K562 (cell line): ENCODE measurements at regions not wholly inside any gene's neighbourhood (a gene's known extent, or its start where the extent isn't known, plus 50 kb on each side); places are given as distances from the start of the nearest gene placed in this dataset.

Experiments used
- ATAC-seq: fragments of 200-7000 bp; cut with Tn5 transposase; 3 replicates; pipeline ENCODE4 v1.9.1; 2020; ENCODE audit warnings: moderate library complexity
- BruUV-seq: library from RNA; stranded (reverse); fragments of 400-500 nt; replicated peaks from 2 replicates; lab custom pipeline; 2021; lab: Mats Ljungman, UMichigan
- CTCF ChIA-PET: fragments of 300-600 bp; formaldehyde crosslinking; extraction: SDS; loops from one replicate; lab custom pipeline; 2021; ENCODE audit warnings: low intra/inter-chr PET ratio; lab: Yijun Ruan, JAX
- POLR2A ChIA-PET: fragments of 300-600, 350-650 bp; sonication (Branson Sonifier 250); formaldehyde crosslinking; extraction: SDS; loops from one replicate; lab custom pipeline; 2021; ENCODE audit warnings: antibody characterized with exemption, inconsistent platforms; lab: Yijun Ruan, JAX
- DNase-seq, 4 experiments: peaks; one replicate each; pipeline versions ENCODE4 v3.0.0 to v3.0.0-alpha.2; 2011 to 2018; ENCODE audit warnings: low spot score in 3 of 4, mixed read lengths in 3 of 4; ENCODE audit errors: extremely low read depth in 1 of 4
- FAIRE-seq: peaks from 2 replicates; lab custom pipeline; 2011; peaks lifted over from hg19 to GRCh38; lab: Jason Lieb, UNC
- H2AFZ ChIP-seq: 2 replicates; pipeline ENCODE4 v1.6.0; 2011; ENCODE audit warnings: low read depth, low read length, control low read depth, inconsistent platforms
- H3K27ac ChIP-seq: fragments of 200-600 bp; 3 replicates; pipeline ENCODE4 v1.8.0; 2011; ENCODE audit warnings: low read depth, mild to moderate bottlenecking, control low read depth, inconsistent platforms, low read length, moderate library complexity, mixed read lengths; ENCODE audit errors: extremely low read depth
- H3K27me3 ChIP-seq, 2 experiments: fragments of 300-600 bp in 1 of 2; 2 replicates in 1 of 2; 3 replicates in 1 of 2; pipeline versions ENCODE4 v1.6.0 to v1.8.0; 2011; ENCODE audit warnings: inconsistent platforms in 2 of 2, low read length in 2 of 2, mild to moderate bottlenecking in 1 of 2, mixed read lengths in 1 of 2, moderate library complexity in 1 of 2; ENCODE audit not compliant: control insufficient read depth in 2 of 2, insufficient read depth in 2 of 2
- H3K36me3 ChIP-seq: fragments of 300-600 bp; 3 replicates; pipeline ENCODE4 v1.8.0; 2011; ENCODE audit warnings: mild to moderate bottlenecking, low read length, inconsistent platforms; ENCODE audit not compliant: control insufficient read depth, insufficient read depth
- H3K4me1 ChIP-seq, 2 experiments: fragments of 200-600 bp in 1 of 2; replicated peaks in 1 of 2; 2 replicates in 1 of 2; 3 replicates in 1 of 2; pipeline versions ENCODE4 v1.5.1 to v1.8.0; 2011; ENCODE audit warnings: inconsistent platforms in 2 of 2, low read length in 2 of 2, mild to moderate bottlenecking in 1 of 2, mixed read lengths in 1 of 2, moderate library complexity in 1 of 2; ENCODE audit not compliant: control insufficient read depth in 2 of 2, insufficient read depth in 2 of 2
- H3K4me2 ChIP-seq: 2 replicates; pipeline ENCODE4 v1.6.1; 2011; ENCODE audit warnings: low read length, control low read depth, inconsistent platforms, mixed read lengths; ENCODE audit not compliant: insufficient read depth
- H3K4me3 ChIP-seq: fragments of 200-600 bp; sonication (generic), shearing (Covaris generic); 2 replicates; pipeline ENCODE4 v1.5.1; 2016; ENCODE audit warnings: control low read depth, inconsistent platforms
- H3K79me2 ChIP-seq: fragments of 200-600 bp; 3 replicates; pipeline ENCODE4 v1.8.0; 2011; ENCODE audit warnings: low read length, inconsistent platforms; ENCODE audit not compliant: control insufficient read depth, insufficient read depth
- H3K9ac ChIP-seq, 2 experiments: 2 replicates each; pipeline versions ENCODE4 v1.6.0 to v1.6.1; 2011; ENCODE audit warnings: low read depth in 2 of 2, low read length in 2 of 2, control low read depth in 1 of 2, inconsistent platforms in 1 of 2, mild to moderate bottlenecking in 1 of 2, mixed read lengths in 1 of 2; ENCODE audit not compliant: insufficient read depth in 1 of 2
- H3K9me1 ChIP-seq: one replicate; pipeline ENCODE4 v1.6.0; 2011; ENCODE audit warnings: inconsistent platforms, mild to moderate bottlenecking, low read length, moderate library complexity; ENCODE audit not compliant: control insufficient read depth, insufficient read depth
- H3K9me3 ChIP-seq: replicated peaks from 2 replicates; pipeline ENCODE4 v1.5.1; 2011; ENCODE audit warnings: low read depth, low read length, inconsistent platforms; ENCODE audit not compliant: control insufficient read depth, insufficient read depth
- H4K20me1 ChIP-seq: replicated peaks from 2 replicates; pipeline ENCODE4 v1.6.1; 2011; ENCODE audit warnings: low read length, inconsistent platforms, mixed read lengths; ENCODE audit not compliant: control insufficient read depth, insufficient read depth
- EHMT2 ChIP-seq: fragments of 450-650 bp; IDR thresholded peaks from 2 replicates; pipeline ENCODE4 v1.6.1; 2018; ENCODE audit warnings: antibody characterized with exemption
- GMEB1 ChIP-seq: fragments of 250-450 bp; sonication (Bioruptor Pico); IDR thresholded peaks from 2 replicates; pipeline ENCODE4 v1.4.0; 2020; ENCODE audit warnings: mild to moderate bottlenecking
- KDM4B ChIP-seq, 2 experiments: fragments of 450-650 bp in 1 of 2; sonication (generic) in 1 of 2; IDR thresholded peaks; 2 replicates each; pipeline ENCODE4 v1.6.1; 2016 to 2017; ENCODE audit warnings: borderline replicate concordance in 2 of 2, antibody characterized with exemption in 1 of 2, low read depth in 1 of 2, mild to moderate bottlenecking in 1 of 2
- MIER1 ChIP-seq: fragments of 450-650 bp; IDR thresholded peaks from 2 replicates; pipeline ENCODE4 v1.6.1; 2016; ENCODE audit warnings: antibody characterized with exemption, mild to moderate bottlenecking, low read depth
- NEUROD1 ChIP-seq: fragments of 150-350 bp; IDR thresholded peaks from 2 replicates; pipeline ENCODE4 v1.6.1; 2014; ENCODE audit warnings: borderline replicate concordance, low read length, low read depth; ENCODE audit not compliant: partially characterized antibody
- RB1 ChIP-seq: fragments of 450-650 bp; IDR thresholded peaks from 2 replicates; pipeline ENCODE4 v1.6.1; 2017; ENCODE audit warnings: low read depth, mild to moderate bottlenecking
- SMAD1 ChIP-seq: fragments of 150-350 bp; IDR thresholded peaks from 2 replicates; pipeline ENCODE4 v1.6.1; 2014; ENCODE audit warnings: low read length, low read depth; ENCODE audit not compliant: partially characterized antibody
- STAT6 ChIP-seq: sonication (generic); formaldehyde crosslinking; IDR thresholded peaks from 2 replicates; pipeline ENCODE4 v1.8.1; 2023; ENCODE audit warnings: mild to moderate bottlenecking, missing genetic modification reagents
- ZNF311 ChIP-seq: fragments of 250-450 bp; sonication (Bioruptor Pico); IDR thresholded peaks from 2 replicates; pipeline ENCODE4 v1.4.0; 2020; ENCODE audit warnings: mild to moderate bottlenecking, moderate library complexity
- WGBS: fragments of 100-300 bp; shearing (Covaris generic); methylation state at CpG from one replicate; pipeline ENCODE4 v1.1.6; 2016; ENCODE audit warnings: low coverage, mixed read lengths; ENCODE audit not compliant: insufficient coverage; ENCODE audit errors: missing lambda C conversion rate; 5-methylcytosine and 5-hydroxymethylcytosine counted together
- in situ Hi-C: fragments of 300-500 bp; cut with MboI; formaldehyde crosslinking; loops from 4 replicates; pipeline ENCODE4 v1.15.0; 2018; ENCODE audit warnings: inconsistent platforms, mixed read lengths
- intact Hi-C: fragments of 100-400 bp; cut with micrococcal nuclease; formaldehyde crosslinking; loops from 2 replicates; pipeline ENCODE4 v1.14.2; 2022
- TF ChIP-seq, protein P1 (sequence below): fragments of 450-650 bp; conservative IDR thresholded peaks from 2 replicates; pipeline ENCODE4 v1.6.1; 2016; ENCODE audit warnings: missing genetic modification characterization, low read depth, mild to moderate bottlenecking, control low read depth, missing compliant biosample characterization
- TF ChIP-seq, protein P2 (sequence below): fragments of 250-450 bp; sonication (Bioruptor Pico); IDR thresholded peaks from 2 replicates; pipeline ENCODE4 v1.4.0; 2020
- TF ChIP-seq, protein P3 (sequence below), 2 experiments: fragments of 450-650 bp; conservative IDR thresholded peaks; 2 replicates each; pipeline ENCODE4 v1.6.1; 2017; ENCODE audit warnings: mild to moderate bottlenecking in 2 of 2, moderate library complexity in 2 of 2

DNA sequence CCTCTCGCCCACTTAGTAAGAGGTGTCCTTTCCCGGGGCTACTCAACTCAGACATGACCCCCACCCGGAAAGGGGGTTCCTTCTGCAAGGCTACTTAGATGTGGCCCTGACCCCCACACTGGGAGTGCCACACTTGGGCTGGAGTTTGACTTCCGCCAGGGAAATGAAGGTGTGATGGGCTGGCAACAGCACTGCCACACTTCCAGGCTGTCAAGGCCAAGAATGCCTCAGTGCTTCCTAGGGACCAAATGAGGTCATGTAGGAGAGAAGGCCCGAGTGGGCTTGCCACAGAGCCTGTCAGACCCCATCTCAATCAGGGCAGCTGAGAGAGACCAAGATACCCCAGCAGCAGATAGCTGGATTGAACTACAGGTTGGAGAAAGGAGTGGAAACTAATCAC lies 55.5 kb downstream of the DRD1 start:
- Histone ChIP-seq H3K79me2 (no peaks in the 10 kb centered on the region), H3K4me2 (no peak overlapping the region), H4K20me1 (no peaks in the 10 kb centered on the region), H3K27me3 (0 out of 5 replicates have a peak, but pooled peaks cover 0 to 4% of the 10 kb centered on the region in 2 experiments), H2AFZ (no peak overlapping the region), H3K4me3 (no peak overlapping the region), H3K36me3 (no peaks in the 10 kb centered on the region), H3K9ac (no peak overlapping the region), H3K27ac (no peak overlapping the region), H3K9me3 (no peaks in the 10 kb centered on the region), H3K9me1 (no peaks in the 10 kb centered on the region), H3K4me1 (no peaks in the 10 kb centered on the region)
- DNase-seq (no peak), FAIRE-seq (no peak), ATAC-seq (no peak)
- ChIA-PET CTCF (no interaction called here), POLR2A (no interaction called here)
- intact Hi-C loops: no loop called here
- in situ Hi-C loops: no loop called here
- BruUV-seq: no TSS peak
- WGBS: 0% methylated on average over 5 of the region's 5 CpGs
- TF ChIP-seq KDM4B (IDR thresholded peaks at IDR 0.05; ENCODE audit: borderline replicate concordance in 2 of 2, low read depth in 1 of 2): no peak
- no peak for TF ChIP-seq GMEB1 (CRISPR knock-in tag)
- no peak for TF ChIP-seq STAT6 (CRISPR knock-in tag)
- no peak for TF ChIP-seq NEUROD1
- TF ChIP-seq, protein P1, sequence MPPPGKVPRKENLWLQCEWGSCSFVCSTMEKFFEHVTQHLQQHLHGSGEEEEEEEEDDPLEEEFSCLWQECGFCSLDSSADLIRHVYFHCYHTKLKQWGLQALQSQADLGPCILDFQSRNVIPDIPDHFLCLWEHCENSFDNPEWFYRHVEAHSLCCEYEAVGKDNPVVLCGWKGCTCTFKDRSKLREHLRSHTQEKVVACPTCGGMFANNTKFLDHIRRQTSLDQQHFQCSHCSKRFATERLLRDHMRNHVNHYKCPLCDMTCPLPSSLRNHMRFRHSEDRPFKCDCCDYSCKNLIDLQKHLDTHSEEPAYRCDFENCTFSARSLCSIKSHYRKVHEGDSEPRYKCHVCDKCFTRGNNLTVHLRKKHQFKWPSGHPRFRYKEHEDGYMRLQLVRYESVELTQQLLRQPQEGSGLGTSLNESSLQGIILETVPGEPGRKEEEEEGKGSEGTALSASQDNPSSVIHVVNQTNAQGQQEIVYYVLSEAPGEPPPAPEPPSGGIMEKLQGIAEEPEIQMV (tag): no peak
- TF ChIP-seq, protein P2, sequence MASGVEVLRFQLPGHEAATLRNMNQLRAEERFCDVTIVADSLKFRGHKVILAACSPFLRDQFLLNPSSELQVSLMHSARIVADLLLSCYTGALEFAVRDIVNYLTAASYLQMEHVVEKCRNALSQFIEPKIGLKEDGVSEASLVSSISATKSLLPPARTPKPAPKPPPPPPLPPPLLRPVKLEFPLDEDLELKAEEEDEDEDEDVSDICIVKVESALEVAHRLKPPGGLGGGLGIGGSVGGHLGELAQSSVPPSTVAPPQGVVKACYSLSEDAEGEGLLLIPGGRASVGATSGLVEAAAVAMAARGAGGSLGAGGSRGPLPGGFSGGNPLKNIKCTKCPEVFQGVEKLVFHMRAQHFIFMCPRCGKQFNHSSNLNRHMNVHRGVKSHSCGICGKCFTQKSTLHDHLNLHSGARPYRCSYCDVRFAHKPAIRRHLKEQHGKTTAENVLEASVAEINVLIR (CRISPR knock-in tag): no peak
- no peak for TF ChIP-seq EHMT2
- TF ChIP-seq, protein P3, sequence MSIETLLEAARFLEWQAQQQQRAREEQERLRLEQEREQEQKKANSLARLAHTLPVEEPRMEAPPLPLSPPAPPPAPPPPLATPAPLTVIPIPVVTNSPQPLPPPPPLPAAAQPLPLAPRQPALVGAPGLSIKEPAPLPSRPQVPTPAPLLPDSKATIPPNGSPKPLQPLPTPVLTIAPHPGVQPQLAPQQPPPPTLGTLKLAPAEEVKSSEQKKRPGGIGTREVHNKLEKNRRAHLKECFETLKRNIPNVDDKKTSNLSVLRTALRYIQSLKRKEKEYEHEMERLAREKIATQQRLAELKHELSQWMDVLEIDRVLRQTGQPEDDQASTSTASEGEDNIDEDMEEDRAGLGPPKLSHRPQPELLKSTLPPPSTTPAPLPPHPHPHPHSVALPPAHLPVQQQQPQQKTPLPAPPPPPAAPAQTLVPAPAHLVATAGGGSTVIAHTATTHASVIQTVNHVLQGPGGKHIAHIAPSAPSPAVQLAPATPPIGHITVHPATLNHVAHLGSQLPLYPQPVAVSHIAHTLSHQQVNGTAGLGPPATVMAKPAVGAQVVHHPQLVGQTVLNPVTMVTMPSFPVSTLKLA (conservative IDR thresholded peaks at IDR 0.05): no peak
- TF ChIP-seq SMAD1: no peak
- TF ChIP-seq ZNF311 (CRISPR knock-in tag): no peak
- TF ChIP-seq RB1: no peak
- TF ChIP-seq MIER1: no peak
